AG10803 (cell line): ENCODE measurements at regions not wholly inside any gene's neighbourhood (a gene's known extent, or its start where the extent isn't known, plus 50 kb on each side); places are given as distances from the start of the nearest gene placed in this dataset.
"Not testable (repeated sequence)": the region's sequence is repeated elsewhere in the genome, so short reads cannot be mapped to it uniquely, and the experiment has no call there.

Source experiments
- DNase-seq: peaks from one replicate; pipeline ENCODE4 v3.0.0; 2010; ENCODE audit warnings: low read depth
- H3K4me3 ChIP-seq: 2 replicates; pipeline ENCODE4 v1.5.1; 2011; ENCODE audit warnings: mild to moderate bottlenecking, low read length, control low read depth
- TF ChIP-seq, protein P1 (sequence below): conservative IDR thresholded peaks from 2 replicates; pipeline ENCODE4 v1.5.1; 2011; ENCODE audit warnings: mild to moderate bottlenecking, low read length, control low read depth, inconsistent platforms

- TF ChIP-seq, protein P1, sequence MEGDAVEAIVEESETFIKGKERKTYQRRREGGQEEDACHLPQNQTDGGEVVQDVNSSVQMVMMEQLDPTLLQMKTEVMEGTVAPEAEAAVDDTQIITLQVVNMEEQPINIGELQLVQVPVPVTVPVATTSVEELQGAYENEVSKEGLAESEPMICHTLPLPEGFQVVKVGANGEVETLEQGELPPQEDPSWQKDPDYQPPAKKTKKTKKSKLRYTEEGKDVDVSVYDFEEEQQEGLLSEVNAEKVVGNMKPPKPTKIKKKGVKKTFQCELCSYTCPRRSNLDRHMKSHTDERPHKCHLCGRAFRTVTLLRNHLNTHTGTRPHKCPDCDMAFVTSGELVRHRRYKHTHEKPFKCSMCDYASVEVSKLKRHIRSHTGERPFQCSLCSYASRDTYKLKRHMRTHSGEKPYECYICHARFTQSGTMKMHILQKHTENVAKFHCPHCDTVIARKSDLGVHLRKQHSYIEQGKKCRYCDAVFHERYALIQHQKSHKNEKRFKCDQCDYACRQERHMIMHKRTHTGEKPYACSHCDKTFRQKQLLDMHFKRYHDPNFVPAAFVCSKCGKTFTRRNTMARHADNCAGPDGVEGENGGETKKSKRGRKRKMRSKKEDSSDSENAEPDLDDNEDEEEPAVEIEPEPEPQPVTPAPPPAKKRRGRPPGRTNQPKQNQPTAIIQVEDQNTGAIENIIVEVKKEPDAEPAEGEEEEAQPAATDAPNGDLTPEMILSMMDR, result no peak
- H3K4me3 ChIP-seq, result no peak overlapping the region
- peak; percentile 72 for DNase-seq
Measured at GRCh38 chr1:114032271-114033215, 53.3 kb downstream of the OLFML3 start.

- no peak overlapping the region for H3K4me3 ChIP-seq
- TF ChIP-seq, protein P1, result peak; percentile 53
- no peak for DNase-seq
Measured at GRCh38 chr1:114033216-114033706, 54.0 kb downstream of the OLFML3 start.

GRCh38 chr1:114033961-114034360, 54.7 kb downstream of the OLFML3 start:
- DNase-seq, result no peak
- no peak overlapping the region for H3K4me3 ChIP-seq
- TF ChIP-seq, protein P1, result no peak

- H3K4me3 ChIP-seq, result no peak overlapping the region
- no peak for DNase-seq
- TF ChIP-seq, protein P1, result no peak
Measured at GRCh38 chr1:114034567-114035303, 55.5 kb downstream of the OLFML3 start.

- TF ChIP-seq, protein P1, result no peak
- no peak overlapping the region for H3K4me3 ChIP-seq
- DNase-seq, result no peak
Measured at GRCh38 chr1:114035304-114035700, 56.0 kb downstream of the OLFML3 start.

GRCh38 chr1:114036841-114037630, 57.8 kb downstream of the OLFML3 start:
- not testable (repeated sequence) for DNase-seq, H3K4me3 ChIP-seq

GRCh38 chr1:114037631-114037890, 58.3 kb downstream of the OLFML3 start:
- no peak overlapping the region for H3K4me3 ChIP-seq
- DNase-seq, result no peak
- TF ChIP-seq, protein P1, result no peak
